HG02610 (cell line): ENCODE measurements at regions not wholly inside any gene's neighbourhood (a gene's known extent, or its start where the extent isn't known, plus 50 kb on each side); places are given as distances from the start of the nearest gene placed in this dataset.
"Not testable (repeated sequence)": the region's sequence is repeated elsewhere in the genome, so short reads cannot be mapped to it uniquely, and the experiment has no call there.

Experiments
- ATAC-seq: cut with Tn5 transposase; IDR thresholded peaks from one replicate; pipeline ENCODE4 v1.9.1; 2021; ENCODE audit warnings: mild to moderate bottlenecking, moderate library complexity; ENCODE audit not compliant: unreplicated experiment

GRCh38 chr1:178020968-178021640 lies 51.2 kb upstream of the SEC16B start:
- ATAC-seq = no peak

- ATAC-seq = no peak
These were observed 52.1 kb upstream of the SEC16B start for GRCh38 chr1:178021950-178022349.

GRCh38 chr1:178023181-178023618 lies 53.3 kb upstream of the SEC16B start:
- ATAC-seq = peak; percentile 70

- ATAC-seq = no peak
These were observed 54.6 kb upstream of the SEC16B start for GRCh38 chr1:178024504-178024903.

GRCh38 chr1:178025613-178026356 lies 55.9 kb upstream of the SEC16B start:
- ATAC-seq = no peak

- ATAC-seq = no peak
These were observed 59.1 kb upstream of the SEC16B start for GRCh38 chr1:178028841-178029481.

GRCh38 chr1:178030467-178030866 lies 60.6 kb upstream of the SEC16B start:
- no peak for ATAC-seq

GRCh38 chr1:178031856-178032320 lies 62.0 kb upstream of the RASAL2 start:
- ATAC-seq = peak; percentile 91

GRCh38 chr1:178033019-178033418 lies 60.9 kb upstream of the RASAL2 start:
- no peak for ATAC-seq

GRCh38 chr1:178034676-178035075 lies 59.2 kb upstream of the RASAL2 start:
- no peak for ATAC-seq

- no peak for ATAC-seq
These were observed 57.8 kb upstream of the RASAL2 start for GRCh38 chr1:178036090-178036489.

- ATAC-seq = no peak
These were observed 56.2 kb upstream of the RASAL2 start for GRCh38 chr1:178037510-178038253.

- no peak for ATAC-seq
These were observed 55.5 kb upstream of the RASAL2 start for GRCh38 chr1:178038372-178038771.

- no peak for ATAC-seq
These were observed 54.0 kb upstream of the RASAL2 start for GRCh38 chr1:178039891-178040290.

- not testable (repeated sequence) for ATAC-seq
These were observed 50.0 kb upstream of the RASAL2 start for GRCh38 chr1:178043940-178044339.
